ENCODE measurements at regions not wholly inside any gene's neighbourhood (a gene's known extent, or its start where the extent isn't known, plus 50 kb on each side); places are given as distances from the start of the nearest gene placed in this dataset.

DNA sequence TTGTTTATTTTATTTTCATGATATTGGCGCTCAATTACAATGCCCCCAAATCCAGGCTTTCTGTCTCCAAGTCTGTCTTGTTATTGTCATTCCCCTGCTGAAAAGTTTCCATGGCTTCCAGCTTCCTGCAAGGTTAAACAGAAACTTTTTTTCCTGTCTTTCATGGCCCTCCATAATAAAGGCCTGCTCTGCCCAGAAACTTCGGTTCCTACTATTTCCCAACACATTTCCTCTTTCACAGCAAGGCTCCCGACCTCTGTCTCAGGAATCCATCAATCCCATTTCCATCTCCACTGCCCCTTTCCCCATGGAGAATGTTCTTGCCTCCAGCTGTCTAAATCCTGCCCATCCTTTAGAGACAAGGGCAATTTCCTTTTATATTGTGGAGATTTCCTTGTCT is 365.2 kb upstream of the JARID2 start:
- TF ChIP-seq EZH2phosphoT487 (IDR thresholded peaks at IDR 0.05; ENCODE audit: insufficient read depth, low read depth) (no peak), EZH2 (IDR thresholded peaks at IDR 0.05; ENCODE audit: insufficient read depth, poor library complexity, severe bottlenecking) (no peak)

Data from GM23248 (cell line).